GM19452 (cell line): ENCODE measurements at regions not wholly inside any gene's neighbourhood (a gene's known extent, or its start where the extent isn't known, plus 50 kb on each side); places are given as distances from the start of the nearest gene placed in this dataset.

Experiments used
- ATAC-seq: cut with Tn5 transposase; IDR thresholded peaks from one replicate; pipeline ENCODE4 v1.9.1; 2021; ENCODE audit not compliant: unreplicated experiment

DNA sequence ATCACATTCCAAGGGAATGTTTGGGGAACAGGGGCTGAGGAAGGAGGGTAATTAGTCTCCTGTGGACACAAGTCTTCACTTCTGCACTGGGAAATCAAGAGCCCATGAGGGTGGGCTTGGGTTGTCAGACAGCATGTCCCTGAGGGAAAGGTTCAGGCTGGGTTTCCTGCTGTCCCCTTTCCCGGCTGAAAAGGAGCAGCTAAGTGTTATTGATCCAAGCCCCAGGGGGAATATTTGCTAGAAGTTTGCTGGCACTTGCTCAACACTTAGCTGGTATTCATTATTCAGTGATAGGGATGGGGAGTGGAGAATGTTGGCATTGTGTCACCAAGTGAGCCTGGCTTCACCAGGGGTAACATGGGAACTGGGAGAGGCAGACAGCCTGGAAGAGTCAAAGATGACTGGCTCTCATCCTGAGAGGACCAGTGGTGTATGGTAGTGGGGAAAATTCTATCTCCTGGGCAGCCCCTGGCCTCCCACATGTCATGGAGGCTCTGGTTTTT, 344.4 kb upstream of the PODXL start:
- no peak for ATAC-seq

- ATAC-seq = no peak
Observed at GRCh38 chr7:131899271-131900030, 343.0 kb upstream of the PODXL start.

DNA sequence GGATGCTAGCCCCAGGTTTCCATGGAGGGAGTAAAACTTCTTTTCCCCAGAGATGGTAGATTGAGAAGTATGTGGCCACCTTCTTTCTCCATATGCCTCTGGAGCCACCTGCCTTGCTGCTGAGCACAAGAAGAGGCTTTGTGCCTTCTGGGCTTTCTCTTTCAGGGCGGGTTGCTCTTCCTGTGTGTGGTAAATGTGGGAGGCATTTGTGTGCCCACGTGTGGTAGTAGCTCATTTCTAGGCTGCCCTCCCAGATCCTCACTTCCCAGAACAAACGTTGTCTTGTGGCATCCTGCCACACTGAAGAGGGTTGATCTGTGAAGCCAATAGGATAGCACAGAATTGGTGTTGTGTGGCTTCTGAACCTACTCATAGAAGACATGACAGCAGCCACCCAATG, 342.0 kb upstream of the PODXL start:
- ATAC-seq = no peak

- ATAC-seq = no peak
Observed at GRCh38 chr7:131897790-131898165, 341.4 kb upstream of the PODXL start.

GRCh38 chr7:131897016-131897789, 340.8 kb upstream of the PODXL start:
- no peak for ATAC-seq

GRCh38 chr7:131896165-131896863, 339.9 kb upstream of the PODXL start:
- ATAC-seq = no peak

DNA sequence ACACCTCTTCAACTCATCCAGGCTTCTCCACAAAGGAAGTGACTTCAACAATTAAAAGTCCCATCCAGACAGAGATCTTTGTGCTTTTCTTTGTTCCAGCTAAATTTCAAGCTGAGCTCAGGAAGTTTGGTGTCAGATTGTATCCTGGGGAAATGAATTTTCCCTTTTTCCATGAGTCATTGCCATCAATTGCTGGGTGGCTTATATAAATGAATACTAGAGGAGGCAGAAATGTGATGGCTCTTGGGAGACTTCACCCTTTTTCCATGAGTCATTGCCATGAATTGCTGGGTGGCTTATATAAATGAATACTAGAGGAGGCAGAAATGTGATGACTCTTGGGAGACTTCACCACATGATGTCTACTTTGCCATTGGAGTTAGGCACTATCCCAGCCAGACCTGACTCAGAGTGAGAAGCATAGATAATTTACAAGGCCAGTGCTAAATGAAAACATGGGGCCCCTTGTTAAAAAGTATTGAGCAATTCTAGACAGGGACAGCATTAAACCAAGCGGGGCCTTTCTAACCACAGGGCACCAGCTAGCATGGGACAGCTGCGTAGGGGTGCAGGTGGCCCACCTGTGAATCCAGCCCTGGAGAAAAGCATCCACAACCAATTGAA, 339.2 kb upstream of the PODXL start:
- ATAC-seq = no peak

DNA sequence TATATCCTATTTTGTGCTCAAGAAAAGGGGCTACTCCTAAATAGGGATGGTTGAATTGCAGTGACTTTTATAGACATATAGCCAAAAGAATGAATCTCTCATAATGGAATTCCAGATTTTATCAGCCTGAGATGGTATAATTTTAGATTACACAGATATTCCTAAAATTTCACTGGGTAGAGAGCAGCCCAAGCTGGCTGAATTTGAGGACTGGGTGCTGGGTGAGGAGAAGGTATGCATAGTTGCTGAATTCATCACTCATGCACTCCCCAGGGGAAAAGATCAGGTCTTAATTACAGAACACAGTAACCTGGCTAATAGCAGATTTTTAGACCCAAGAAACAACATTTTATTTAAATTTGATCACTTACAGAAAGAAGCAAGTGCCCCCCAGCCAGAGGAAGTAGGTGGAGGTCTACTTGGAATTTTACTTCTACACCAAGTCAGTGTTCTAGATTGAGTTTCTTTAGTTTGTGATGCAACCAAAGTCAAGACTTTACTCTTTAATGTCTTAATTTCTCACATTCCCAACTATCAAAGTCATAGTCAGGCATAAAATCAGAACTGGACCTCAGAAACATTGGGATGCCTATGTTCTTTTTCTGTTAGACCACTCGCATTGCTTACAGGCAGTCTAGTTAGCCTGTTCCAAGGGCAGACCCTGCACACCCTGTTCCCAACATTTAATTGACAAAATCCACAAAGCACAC, 337.4 kb upstream of the PODXL start:
- ATAC-seq = no peak

GRCh38 chr7:131890176-131890575, 333.7 kb upstream of the PODXL start:
- ATAC-seq = no peak

DNA sequence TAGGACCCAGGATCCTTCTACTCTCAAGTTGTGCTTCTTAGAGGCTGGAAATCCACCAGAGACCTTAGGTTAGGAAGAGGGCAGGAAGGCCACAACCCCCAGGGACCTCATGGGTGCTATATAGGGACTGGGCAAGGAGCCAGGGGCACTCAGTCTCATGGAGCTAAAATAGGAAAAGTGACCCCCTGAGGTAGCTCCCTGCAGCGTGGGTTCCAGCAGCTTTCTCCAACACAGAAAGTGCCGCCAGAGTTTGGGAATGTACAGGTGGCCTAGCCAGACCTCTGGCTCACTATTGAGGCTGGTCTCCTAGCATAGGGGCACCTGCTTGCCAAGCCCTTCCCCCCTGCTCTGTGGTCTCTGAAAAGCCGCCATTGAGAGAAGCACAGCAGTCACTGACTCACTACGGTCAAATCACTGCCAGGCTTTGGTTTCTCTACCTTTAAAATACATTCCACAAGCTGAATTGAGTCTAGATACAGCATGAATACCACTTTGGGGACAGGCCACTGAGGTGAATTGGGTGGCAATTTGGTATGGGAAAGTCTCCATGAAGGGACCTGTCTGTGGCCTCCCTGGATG, 333.2 kb upstream of the PODXL start:
- no peak for ATAC-seq

DNA sequence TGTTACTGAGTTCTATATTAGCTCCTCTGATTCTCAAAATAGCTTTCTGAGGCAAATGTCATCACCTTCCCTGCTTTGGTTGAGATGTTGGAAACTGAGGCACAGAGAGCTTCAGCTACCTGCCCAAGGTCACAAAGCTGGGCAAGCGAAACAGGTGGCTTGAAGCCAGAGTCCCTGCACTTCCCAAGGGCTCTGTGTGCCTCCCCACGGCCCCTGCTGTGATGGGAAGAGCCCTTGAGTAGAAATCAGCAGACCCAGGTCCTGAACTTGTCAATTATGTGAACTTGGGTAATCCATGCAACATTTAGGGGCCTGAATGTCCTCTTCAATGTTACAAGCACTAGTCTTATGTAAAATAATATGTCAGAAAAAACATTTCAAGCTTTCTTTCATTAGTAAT, 327.3 kb upstream of the PODXL start:
- no peak for ATAC-seq

DNA sequence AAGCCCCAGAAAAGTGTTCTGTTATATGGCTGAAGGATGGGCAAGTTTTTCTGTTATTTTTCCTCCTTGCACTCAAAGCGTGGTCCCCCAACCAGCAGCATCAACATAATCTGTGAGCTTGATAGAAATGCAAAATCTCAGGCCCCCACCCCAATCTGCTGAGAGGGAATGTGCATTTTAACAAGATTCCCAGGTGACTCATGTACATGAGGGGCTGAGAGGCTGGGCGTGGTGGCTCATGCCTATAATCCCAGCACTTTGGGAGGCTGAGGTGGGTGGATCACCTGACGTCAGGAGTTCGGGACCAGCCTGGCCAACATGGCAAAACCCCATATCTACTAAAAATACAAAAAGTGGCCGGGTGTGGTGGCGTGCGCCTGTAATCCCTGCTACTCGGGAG, 326.8 kb upstream of the PODXL start:
- no peak for ATAC-seq

DNA sequence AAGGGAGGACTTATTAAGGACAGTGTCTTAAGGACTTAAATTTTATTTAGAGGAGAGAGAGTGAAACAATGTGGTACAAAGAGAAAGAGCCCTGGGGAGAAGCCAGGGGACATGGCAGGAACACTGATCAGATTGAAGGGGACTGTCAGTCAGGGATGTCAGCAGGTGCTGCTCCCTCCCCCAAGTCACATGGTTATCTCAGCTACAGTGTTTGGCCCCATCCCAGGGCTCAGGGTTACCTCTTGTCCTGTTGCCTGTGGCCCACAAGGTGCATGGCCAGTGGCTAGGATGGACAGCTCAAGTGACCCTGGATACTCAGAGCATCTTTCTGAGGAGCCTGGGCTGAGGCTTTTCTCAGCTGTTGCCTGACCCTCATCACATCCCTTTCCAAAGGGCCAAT, 325.9 kb upstream of the PODXL start:
- no peak for ATAC-seq

GRCh38 chr7:131880078-131880477, 323.6 kb upstream of the PODXL start:
- no peak for ATAC-seq

- ATAC-seq = no peak
Observed at GRCh38 chr7:131879424-131879823, 323.0 kb upstream of the PODXL start.

DNA sequence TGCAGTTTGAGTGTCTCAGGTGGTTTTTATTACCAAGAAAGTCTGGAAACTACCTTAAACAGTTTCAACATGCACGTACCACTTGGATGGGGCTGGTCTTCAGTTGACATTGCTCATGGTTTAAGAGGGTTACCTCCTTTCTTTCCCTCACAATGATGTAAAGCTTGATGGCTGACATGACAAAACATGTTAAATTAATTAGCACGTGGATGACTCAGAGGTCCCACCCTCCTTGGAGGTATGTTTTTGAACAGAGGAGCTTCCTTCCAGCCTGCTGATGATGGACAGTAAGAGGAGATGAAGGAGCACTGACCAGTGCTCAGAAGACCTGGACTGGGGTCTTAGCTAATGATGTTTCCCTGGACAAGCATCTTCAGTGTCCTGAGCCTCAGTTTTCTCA, 322.3 kb upstream of the PODXL start:
- no peak for ATAC-seq

- ATAC-seq = no peak
Observed at GRCh38 chr7:131873581-131873980, 317.2 kb upstream of the PODXL start.

DNA sequence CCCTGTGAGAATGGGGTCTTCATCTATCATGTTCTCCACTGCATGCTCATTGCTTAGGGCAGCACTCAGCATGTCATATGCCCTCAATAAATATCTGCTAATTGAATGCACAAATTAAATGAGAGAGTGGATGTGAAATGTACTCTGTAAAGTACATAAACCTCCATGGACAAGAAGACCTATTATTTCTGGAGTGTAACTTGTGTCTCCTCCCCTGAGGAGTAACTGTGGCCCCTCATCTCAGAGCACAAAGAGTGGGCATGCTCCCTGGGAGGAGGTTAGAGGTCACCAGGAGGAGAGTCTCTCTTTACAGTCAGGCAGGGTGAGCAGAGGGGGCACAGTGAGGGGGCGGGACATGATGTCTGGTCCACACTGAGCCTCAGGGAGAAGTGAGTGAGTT, 313.6 kb upstream of the PODXL start:
- no peak for ATAC-seq

DNA sequence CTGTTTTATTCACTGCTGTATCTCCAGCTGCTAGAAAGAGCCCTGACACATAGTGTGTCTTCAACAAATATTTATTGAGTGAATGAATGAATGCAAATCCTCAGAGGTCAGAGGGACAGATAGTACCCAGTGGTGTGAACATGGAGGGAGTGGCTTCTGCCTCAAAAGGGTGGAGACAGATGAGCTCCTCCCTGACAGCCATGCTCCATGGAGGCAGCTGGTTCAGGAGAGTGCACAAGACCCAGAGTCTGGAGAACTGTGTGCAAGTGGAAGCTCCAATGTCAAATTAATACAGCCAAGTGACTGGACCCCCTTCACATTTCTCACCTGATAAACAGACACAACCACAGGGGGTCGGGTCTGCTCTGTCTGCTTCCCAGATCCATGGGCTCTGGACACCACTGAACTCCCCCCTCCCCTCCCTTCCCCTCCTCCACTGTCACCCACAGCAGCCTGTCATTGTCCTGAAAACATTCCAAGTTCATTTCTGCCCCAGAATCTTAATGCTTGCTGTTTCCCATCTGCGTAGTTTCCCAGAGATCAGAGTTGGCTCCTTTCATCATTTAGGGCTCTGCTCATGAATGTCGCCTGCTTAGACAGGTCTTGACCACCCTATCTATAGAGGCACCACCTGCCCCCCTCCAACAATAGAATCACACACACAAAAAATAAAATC, 312.9 kb upstream of the PODXL start:
- no peak for ATAC-seq

DNA sequence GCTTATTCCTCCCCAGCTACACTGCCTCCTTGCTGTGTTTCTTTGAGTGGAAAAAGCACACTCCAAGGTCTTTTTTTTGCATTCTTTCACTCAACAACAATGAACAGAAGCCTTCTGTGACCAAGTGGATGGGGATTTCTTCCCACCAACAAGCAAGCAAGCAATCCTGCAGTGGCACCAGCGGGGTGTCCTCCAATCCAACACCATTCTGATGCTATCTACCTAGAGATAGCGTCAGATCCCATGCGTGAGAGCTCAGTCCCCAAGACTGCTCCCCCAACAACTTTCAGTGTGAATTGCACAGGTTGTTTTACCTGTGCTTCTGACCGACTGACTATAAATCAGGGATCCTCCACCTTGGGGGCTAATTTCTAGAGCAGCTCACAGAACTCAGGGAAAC, 311.0 kb upstream of the PODXL start:
- no peak for ATAC-seq
